IPS-18a (cell line): ENCODE measurements at regions not wholly inside any gene's neighbourhood (a gene's known extent, or its start where the extent isn't known, plus 50 kb on each side); places are given as distances from the start of the nearest gene placed in this dataset.

Source experiments
- H3K27ac ChIP-seq: one replicate; pipeline ENCODE4 v1.5.1; 2013; ENCODE audit warnings: low read length
- H3K27me3 ChIP-seq: one replicate; pipeline ENCODE4 v1.6.1; 2013; ENCODE audit warnings: mild to moderate bottlenecking, low read length; ENCODE audit not compliant: control insufficient read depth, insufficient read depth
- H3K36me3 ChIP-seq: one replicate; pipeline ENCODE4 v1.6.1; 2013; ENCODE audit warnings: low read depth, low read length; ENCODE audit not compliant: control insufficient read depth
- H3K4me1 ChIP-seq: one replicate; pipeline ENCODE4 v1.6.1; 2013; ENCODE audit warnings: low read depth, low read length; ENCODE audit not compliant: control insufficient read depth
- H3K4me3 ChIP-seq: one replicate; pipeline ENCODE4 v1.5.1; 2013; ENCODE audit warnings: low read length
- H3K9ac ChIP-seq: one replicate; pipeline ENCODE4 v1.6.1; 2013; ENCODE audit warnings: mild to moderate bottlenecking, low read length, moderate library complexity
- H3K9me3 ChIP-seq: one replicate; pipeline ENCODE4 v1.6.1; 2013; ENCODE audit warnings: low read depth, low read length; ENCODE audit not compliant: control insufficient read depth

DNA sequence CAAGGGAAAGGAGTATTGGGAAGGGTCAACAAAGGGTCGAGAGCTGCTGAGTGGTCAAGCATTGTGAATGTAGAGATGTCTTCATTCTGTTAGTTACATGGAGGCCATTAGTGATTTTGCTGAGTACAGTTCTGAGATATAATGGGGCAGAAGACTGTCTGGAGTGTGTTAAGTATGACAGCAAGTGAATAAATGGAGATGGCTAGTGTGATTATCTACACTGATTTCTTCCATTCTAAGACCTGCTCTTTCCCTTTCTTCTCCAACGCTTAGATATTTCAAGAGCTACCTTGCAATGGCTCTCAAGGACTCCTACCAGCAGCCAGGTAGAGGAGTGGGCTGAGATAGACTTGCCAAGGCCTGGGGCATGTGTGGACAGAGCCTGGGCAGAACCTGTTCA is 216.5 kb downstream of the MFSD1 start:
- H3K4me3 ChIP-seq = no peak overlapping the region
- no peaks in the 10 kb centered on the region for H3K4me1 ChIP-seq
- H3K9ac ChIP-seq = no peak overlapping the region
- H3K27me3 ChIP-seq = no peaks in the 10 kb centered on the region
- H3K36me3 ChIP-seq = no peaks in the 10 kb centered on the region
- H3K9me3 ChIP-seq = peaks cover 12% of the 10 kb centered on the region
- H3K27ac ChIP-seq = no peak overlapping the region

DNA sequence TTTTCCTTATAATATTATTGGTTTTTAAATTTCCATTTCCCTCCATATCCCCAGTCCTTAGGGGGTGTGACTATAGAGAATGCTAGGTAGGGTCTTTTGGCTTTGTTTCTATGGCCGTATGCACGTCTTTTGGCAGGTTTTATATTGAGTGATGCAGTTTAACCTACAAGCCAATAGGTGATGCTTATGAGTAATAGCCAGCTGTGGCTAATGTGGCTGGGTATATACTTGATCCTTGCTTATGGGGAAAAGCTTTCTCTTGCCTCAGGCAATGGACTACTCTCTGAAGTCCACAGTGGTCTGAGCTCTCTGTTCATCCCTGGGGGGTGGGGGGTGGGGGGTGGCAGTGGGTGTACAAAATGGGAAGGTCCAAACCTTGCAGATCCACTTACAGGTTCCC is 223.9 kb downstream of the MFSD1 start:
- H3K27me3 ChIP-seq = no peaks in the 10 kb centered on the region
- H3K27ac ChIP-seq = no peak overlapping the region
- no peak overlapping the region for H3K4me3 ChIP-seq
- no peak overlapping the region for H3K9ac ChIP-seq
- H3K36me3 ChIP-seq = no peaks in the 10 kb centered on the region
- no peaks in the 10 kb centered on the region for H3K4me1 ChIP-seq
- peaks cover 9% of the 10 kb centered on the region for H3K9me3 ChIP-seq

DNA sequence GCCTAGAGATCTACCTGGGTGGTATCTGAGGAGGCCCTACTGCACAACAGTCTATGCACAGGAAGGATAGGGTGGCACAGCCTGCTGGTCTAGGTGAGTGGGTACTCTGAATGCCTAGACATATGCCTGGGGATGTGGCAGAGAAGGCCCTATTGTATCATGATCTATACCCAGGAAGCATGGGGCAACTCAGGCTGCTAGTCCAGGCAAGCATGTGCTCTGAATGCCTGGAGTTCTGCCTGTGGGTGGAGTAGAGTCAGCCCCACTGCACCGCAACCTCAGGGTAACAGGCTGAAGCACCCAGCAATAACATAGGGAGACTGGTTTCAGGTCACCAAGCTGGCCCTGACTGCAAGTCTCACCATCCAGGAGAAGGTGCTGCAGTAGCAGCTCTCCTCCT is 224.7 kb downstream of the MFSD1 start:
- no peaks in the 10 kb centered on the region for H3K36me3 ChIP-seq
- H3K27me3 ChIP-seq = no peaks in the 10 kb centered on the region
- no peak overlapping the region for H3K9ac ChIP-seq
- H3K27ac ChIP-seq = no peak overlapping the region
- H3K4me1 ChIP-seq = no peaks in the 10 kb centered on the region
- H3K4me3 ChIP-seq = no peak overlapping the region
- H3K9me3 ChIP-seq = peaks cover 7% of the 10 kb centered on the region

DNA sequence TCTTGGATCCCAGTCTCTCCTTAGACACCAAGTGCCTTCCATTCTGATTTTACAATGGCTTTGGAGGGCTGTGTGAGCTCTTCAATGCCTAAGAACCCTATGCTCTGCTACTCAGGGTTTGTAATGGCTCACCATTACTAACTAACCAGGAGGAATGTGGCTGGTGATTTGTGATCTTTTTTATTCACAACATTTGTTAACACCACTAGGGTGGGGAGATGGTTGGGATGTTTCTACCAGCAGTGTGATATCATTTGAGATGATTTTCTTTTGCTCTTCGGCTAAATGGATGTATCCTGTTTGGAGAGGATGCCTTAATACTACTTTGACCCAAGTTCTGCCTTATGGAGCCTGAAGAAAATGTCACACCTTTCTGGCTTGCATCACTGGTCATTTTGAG is 226.9 kb downstream of the MFSD1 start:
- no peak overlapping the region for H3K27ac ChIP-seq
- no peaks in the 10 kb centered on the region for H3K4me1 ChIP-seq
- H3K27me3 ChIP-seq = no peaks in the 10 kb centered on the region
- no peak overlapping the region for H3K4me3 ChIP-seq
- no peaks in the 10 kb centered on the region for H3K36me3 ChIP-seq
- no peak overlapping the region for H3K9ac ChIP-seq
- no peaks in the 10 kb centered on the region for H3K9me3 ChIP-seq

DNA sequence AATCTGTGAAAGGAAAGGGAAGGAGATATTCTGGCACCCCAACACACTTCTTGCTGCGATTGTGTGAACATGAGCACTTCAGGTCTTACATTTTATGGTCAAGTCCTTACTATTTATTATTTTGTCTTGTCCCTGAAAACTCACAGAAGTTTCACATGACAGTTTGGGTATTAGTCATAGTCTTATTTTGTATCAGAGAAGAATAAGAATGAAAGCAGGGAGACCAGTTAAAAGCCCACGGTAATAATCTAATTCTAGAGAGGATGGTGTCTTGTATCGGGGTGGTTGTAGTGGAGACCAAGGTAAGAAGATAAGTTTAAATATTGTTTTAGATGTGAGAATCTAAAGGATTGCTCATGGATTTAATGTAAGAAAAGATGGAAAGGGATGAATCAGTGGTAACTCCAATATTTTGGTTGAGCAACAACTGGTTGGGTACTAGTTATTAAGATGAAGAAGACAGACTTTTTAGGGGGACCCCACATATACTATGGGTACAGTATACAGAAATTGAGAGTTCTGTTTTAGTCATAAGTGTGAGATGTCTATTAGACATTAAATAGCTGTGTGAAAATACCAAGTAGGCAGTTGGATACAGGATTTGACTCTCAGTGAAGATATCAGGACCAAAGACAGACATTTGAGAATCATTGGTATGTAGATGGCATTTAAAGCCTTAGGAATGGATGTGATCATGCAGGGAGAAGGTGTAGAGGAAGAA is 227.6 kb downstream of the MFSD1 start:
- Histone ChIP-seq H3K9ac (no peak overlapping the region), H3K9me3 (no peaks in the 10 kb centered on the region), H3K4me3 (no peak overlapping the region), H3K4me1 (no peaks in the 10 kb centered on the region), H3K27ac (no peak overlapping the region), H3K27me3 (no peaks in the 10 kb centered on the region), H3K36me3 (no peaks in the 10 kb centered on the region)

DNA sequence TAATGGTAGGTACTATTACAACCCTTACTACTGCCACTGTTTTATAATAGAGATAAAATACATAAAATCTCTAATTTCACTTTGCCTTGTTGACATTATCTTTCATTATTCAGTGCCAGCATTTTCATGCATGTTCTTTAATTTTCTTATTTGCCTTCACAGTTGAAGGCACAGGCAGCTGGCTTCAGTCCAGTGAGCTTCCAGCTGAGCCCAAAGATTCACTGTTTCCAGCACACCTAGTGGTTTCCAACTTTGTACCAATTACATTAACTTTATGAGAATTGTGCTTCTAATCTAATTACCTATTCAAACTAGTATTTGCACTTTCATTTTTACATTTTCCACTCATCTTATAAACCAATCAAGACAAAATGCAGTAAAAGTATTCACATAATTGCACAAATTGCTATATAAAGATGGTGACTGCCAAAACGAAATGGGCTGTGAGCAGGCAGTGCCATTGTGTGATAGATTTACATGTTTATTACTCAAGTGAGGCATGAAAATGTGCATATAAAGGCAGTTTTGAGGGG is 228.3 kb downstream of the MFSD1 start:
- Histone ChIP-seq H3K4me3 (no peak overlapping the region), H3K36me3 (no peaks in the 10 kb centered on the region), H3K9ac (no peak overlapping the region), H3K9me3 (no peaks in the 10 kb centered on the region), H3K27ac (no peak overlapping the region), H3K4me1 (no peaks in the 10 kb centered on the region), H3K27me3 (no peaks in the 10 kb centered on the region)

DNA sequence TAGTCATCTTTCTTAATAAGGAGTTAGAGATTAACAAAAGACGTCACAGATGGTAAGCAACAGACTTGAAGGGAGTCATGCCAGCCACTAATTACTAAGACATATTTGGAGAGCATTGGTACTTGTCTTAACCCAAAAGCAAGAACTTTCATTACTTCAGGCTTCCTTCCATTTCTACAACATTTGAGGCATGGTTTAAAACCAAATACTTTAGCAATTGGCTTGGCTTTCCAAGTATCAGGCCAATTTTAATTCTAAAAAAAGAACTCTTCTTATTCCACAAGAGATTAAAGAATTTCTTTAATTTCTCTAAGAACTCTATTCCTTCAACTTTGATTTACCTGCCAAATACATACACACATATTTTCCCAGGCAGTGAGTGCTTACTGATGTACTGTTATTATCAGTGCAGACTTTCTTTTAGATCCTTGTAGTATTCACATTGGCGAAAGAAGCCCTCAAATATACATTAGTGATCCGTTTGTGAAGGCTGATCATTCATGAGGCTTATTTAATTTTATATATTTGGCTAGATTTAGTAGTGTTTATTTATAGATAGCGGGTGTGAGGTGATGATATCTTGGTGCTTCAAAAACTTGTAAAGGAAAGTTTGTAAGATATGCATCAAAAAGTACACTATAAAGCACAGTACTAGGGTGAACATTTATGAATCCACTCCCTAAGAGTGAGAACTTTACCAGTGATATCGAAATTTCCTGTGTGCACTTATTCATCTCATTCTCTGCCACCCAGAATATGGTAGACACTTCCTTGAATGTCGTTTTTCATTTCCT is 229.2 kb downstream of the MFSD1 start:
- no peak overlapping the region for H3K4me3 ChIP-seq

DNA sequence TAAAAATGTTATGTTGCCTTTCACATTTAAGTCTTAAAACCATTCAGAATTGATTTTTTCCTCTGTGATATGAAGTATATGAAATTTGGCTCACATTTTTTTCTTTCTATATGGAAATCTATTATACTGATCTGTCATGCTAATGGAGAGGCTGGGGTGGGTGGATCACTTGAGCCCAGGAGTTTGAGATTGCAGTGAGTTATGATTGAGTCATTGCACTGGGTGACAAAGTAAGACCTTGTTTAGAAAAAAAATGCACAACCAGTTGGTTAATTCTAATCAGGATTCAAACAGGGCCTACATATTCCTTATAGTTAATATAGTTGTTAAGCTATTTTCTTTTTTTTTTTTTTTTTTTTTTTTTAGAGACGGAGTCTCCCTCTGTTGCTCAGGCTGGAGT is 230.5 kb downstream of the MFSD1 start:
- no peaks in the 10 kb centered on the region for H3K36me3 ChIP-seq
- no peaks in the 10 kb centered on the region for H3K9me3 ChIP-seq
- no peaks in the 10 kb centered on the region for H3K27me3 ChIP-seq
- H3K9ac ChIP-seq = no peak overlapping the region
- no peak overlapping the region for H3K27ac ChIP-seq
- H3K4me1 ChIP-seq = no peaks in the 10 kb centered on the region
- no peak overlapping the region for H3K4me3 ChIP-seq

More for the DNA sequence above, 229.2 kb downstream of the MFSD1 start:
- H3K9me3 ChIP-seq = no peaks in the 10 kb centered on the region
- no peaks in the 10 kb centered on the region for H3K27me3 ChIP-seq
- no peak overlapping the region for H3K27ac ChIP-seq
- H3K9ac ChIP-seq = no peak overlapping the region
- H3K36me3 ChIP-seq = no peaks in the 10 kb centered on the region
- H3K4me1 ChIP-seq = no peaks in the 10 kb centered on the region

DNA sequence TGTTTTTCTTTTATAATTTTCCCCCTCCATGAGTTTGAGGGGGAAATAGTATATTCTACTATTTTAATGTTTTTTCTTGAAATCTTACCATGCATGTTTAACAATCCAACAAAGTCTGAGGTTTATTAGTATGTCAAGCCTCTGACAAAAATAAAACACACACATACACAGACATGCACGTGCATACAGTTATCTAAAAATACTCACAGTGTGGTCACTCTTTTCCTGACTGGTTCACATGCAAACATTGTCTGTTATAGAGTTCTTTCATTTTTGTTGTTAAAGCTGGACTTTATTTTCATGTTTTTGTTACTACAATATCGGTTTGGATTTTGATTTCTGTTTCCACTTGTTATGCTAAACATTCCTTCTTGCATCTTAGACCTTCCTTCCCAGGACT is 236.6 kb downstream of the MFSD1 start:
- Histone ChIP-seq H3K9ac (no peak overlapping the region), H3K4me3 (no peak overlapping the region), H3K36me3 (no peaks in the 10 kb centered on the region)

DNA sequence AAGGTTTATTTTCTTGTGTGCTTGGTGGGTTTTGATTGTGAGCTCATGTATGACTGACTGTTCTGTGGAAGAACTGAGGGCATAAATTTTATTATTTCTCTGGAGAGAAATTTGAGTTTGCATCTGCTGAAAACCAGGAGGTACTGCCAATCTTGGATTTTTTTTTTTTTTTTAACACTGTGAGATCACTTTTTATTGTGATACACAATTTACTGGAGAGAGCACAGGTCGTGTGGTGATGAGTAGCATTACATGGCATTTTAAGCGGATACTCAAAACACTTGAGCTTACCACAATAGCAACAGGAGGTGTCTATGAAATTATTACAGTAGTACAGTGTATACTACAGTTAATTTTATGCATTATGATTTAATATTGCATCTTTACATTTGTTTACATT is 237.4 kb downstream of the MFSD1 start:
- Histone ChIP-seq H3K27ac (no peak overlapping the region), H3K27me3 (no peaks in the 10 kb centered on the region), H3K4me1 (no peaks in the 10 kb centered on the region), H3K36me3 (no peaks in the 10 kb centered on the region), H3K9ac (no peak overlapping the region), H3K4me3 (no peak overlapping the region), H3K9me3 (no peaks in the 10 kb centered on the region)

More for the DNA sequence above, 236.6 kb downstream of the MFSD1 start:
- H3K27me3 ChIP-seq = no peaks in the 10 kb centered on the region
- H3K27ac ChIP-seq = no peak overlapping the region
- H3K9me3 ChIP-seq = no peaks in the 10 kb centered on the region
- no peaks in the 10 kb centered on the region for H3K4me1 ChIP-seq

DNA sequence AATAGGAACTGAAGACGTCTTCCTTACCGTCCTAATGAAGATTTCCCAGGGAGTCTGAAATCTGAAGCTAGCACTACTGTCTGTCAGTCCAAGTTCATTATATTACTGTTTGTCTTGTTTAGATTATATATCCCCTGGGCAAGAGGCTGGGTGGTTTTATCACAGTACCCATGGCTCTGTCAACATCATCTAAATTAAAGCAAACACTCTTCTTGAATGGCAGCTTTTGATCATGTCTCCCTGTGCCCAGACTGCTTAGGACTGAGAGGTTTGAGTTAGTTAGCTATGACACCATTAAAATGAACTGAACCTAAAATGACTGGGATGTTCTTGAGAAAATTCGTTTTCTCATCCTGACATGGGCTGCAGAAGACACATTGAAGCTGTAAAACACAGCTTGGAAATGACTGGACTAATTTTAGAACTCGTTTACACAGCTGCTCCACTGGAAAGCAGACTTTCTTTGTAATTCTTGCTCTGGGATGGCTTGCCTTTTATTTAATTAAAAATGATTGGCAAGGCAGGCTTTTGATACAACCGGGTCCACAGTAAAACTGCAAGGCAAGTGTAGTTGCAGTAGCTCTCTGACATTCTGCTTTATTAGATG is 243.5 kb downstream of the MFSD1 start:
- Histone ChIP-seq H3K27ac (no peak overlapping the region), H3K4me3 (no peak overlapping the region), H3K27me3 (no peaks in the 10 kb centered on the region), H3K4me1 (no peaks in the 10 kb centered on the region), H3K9ac (no peak overlapping the region), H3K36me3 (no peaks in the 10 kb centered on the region), H3K9me3 (no peaks in the 10 kb centered on the region)
